T47D (cell line): ENCODE measurements at regions not wholly inside any gene's neighbourhood (a gene's known extent, or its start where the extent isn't known, plus 50 kb on each side); places are given as distances from the start of the nearest gene placed in this dataset.
"Not testable (repeated sequence)": the region's sequence is repeated elsewhere in the genome, so short reads cannot be mapped to it uniquely, and the experiment has no call there.

Experiments
- DNase-seq, 2 experiments: peaks; one replicate each; pipeline versions ENCODE4 v3.0.0 to v3.0.0-alpha.2; 2011 to 2012; ENCODE audit warnings: low read depth in 1 of 2, low spot score in 1 of 2
- in situ Hi-C: cut with HindIII; loops from 2 replicates; pipeline ENCODE4 v1.10.0; 2016; ENCODE audit warnings: low sequenced_read_pairs, low pct_unique_long_range_greater_than_20kb

DNA sequence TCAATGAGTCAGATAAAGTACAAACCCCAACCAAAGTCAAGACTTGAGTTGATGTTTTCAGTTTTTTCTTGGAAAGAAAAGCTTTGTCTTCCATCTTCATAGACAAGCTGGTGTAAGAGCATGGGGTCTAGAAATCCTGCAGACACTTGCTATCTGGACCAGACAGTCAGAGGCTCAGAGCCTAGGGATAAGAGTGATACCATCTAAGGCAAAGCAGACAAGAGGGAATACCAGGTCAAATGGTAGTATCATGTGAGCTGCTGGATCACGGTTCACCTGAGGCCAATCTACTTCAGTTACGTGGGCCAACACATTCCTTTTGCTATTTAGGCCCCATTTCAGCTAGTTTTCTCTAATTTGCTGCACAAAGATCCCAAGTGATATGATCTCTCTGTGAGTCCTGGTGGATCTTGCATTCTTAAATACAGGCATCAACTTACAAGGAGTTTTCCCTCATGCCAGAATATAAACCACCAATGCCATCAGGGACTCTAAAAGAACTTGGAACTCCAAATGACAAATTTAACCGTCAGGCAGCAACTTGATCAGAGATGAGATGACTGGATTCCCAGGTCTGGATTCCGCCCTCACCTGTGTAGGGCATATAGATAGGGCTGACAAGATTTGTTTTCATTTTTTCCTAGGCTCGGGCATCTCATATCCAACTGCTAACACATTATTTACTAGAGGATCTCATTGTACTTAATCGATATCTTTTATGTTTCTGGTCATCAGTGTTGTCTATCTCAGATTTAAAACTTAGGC lies 101.4 kb downstream of the FOXD4L6 start:
- DNase-seq, in situ Hi-C loops: not testable (repeated sequence)

DNA sequence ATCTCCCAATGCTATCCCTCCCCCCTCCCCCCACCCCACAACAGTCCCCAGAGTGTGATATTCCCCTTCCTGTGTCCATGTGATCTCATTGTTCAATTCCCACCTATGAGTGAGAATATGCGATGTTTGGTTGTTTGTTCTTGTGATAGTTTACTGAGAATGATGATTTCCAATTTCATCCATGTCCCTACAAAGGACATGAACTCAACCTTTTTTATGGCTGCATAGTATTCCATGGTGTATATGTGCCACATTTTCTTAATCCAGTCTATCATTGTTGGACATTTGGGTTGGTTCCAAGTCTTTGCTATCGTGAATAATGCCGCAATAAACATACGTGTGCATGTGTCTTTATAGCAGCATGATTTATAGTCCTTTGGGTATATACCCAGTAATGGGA lies 106.1 kb downstream of the FOXD4L6 start:
- DNase-seq, in situ Hi-C loops: not testable (repeated sequence)

DNA sequence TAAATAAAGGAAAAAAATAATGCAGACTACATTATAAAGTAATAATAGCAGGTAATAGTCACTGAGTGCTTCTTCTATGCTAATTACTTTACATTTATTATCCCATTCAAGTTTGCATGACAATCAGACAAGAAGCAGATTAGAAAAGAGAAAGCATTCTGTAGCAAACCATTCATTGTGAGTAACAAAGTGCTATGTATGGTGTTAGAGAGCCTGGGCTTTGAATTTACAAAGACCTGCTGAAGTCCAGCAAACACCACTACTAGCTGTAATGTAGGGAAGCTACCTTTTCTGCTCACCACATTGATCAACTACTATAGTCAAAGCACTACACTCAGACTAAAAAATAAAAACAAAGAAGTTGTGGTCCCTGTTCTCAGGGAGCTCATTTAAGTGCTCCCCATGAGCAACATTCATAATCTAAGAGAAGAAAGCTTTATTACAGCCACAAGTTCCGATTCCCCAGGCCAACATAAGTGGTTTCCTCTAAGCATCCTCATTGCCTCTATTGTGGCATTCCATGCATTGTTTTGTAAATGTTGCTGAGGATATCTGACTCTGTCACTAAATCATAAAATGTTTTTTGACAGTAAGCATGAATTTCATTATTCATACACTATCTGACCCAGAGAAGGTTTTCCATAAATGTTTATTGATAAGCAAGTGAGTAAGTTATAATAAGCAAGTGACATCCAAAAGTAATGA lies 108.5 kb downstream of the FOXD4L6 start:
- in situ Hi-C loops = not testable (repeated sequence)

DNA sequence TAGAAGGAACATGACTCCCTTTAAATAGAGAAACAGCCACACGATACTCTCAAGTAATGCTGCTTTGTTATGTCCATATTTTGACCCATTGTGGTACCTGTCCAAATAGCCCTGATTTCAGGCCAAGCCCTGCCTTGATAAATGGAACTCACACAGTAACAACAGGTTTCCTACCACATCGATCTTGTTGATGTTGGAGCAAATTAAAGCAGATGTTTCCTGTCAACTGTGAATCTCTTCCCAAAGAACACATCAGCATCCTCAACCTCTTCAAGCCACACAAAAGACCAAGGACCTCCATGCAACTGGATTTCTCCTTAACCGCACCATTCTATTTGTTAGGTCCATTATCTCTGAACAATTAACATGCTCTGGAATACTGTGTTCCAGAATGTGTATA lies 109.5 kb downstream of the FOXD4L6 start:
- DNase-seq, in situ Hi-C loops: not testable (repeated sequence)

More for the DNA sequence above, 108.5 kb downstream of the FOXD4L6 start:
- not testable (repeated sequence) for DNase-seq

DNA sequence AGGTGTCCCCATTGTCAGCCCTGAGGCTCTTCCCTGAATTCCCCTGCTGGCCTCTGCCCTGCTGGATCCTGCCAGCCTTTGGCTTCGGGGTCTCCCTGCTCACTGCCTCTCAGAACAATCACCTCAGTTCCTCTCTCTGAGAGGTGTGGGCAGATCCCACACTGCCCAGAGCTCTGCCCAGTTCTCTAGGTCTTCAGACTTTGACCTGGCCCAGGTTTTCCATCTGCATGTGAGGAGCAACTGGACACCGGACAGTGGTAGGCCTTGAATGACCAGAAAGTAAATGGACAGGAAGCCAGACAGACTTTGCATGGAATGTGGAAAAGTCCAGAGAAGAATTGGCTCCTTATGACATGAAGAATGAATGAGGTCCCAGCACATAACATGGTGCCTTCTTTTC lies 111.8 kb downstream of the FOXD4L6 start:
- DNase-seq, in situ Hi-C loops: not testable (repeated sequence)

DNA sequence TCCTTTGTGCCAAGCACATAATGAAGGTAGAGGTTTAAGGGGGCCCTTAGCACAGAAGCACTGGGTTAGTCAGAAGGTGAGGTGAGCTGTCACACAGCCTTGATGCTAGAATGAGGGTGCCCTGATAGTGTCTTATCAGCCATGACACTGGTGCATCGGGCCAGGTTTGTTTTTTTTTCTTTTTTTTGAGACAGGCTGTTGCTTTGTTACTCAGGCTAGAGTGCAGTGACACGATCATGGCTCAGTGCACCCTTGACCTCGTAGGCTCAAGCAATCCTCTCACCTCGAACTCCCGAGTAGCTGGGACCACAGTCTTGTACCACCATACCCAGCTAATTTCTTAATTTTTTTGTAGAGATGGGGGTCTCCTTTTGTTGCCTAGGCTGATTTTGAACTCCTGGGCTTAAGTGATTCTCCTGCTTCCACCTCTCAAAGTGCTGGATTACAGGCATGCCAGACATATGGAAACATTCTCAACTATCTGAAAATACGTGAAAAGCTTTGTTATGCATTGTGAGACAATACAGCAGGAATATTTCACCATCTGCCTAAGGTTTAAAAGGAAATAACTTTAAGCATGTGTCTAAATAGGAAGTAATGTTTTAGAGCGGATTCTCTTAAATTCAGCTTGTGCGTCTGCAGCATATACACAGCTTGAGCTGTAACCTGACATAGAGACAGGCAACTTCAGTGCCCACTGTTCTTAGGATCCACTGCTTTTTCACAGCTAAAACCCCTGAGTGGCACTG lies 128.4 kb downstream of the FOXD4L6 start:
- in situ Hi-C loops = not testable (repeated sequence)

DNA sequence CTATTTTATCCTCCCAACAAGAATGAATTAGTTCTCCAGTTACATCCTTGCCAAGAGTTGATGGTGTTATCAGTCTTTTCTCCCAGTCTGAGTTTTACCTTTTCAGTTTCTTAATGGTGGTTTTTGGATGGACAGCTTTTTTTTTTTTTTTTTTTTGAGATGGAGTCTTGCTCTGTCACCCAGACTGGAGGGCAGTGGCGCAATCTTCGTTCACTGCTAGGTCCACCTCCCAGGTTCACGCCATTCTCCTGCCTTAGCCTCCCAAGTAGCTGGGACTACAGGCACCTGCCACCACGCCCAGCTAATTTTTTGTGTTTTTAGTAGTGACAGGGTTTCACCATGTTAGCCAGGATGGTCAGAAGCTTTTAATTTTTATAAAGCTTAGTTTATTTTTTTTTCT lies 133.0 kb downstream of the FOXD4L6 start:
- DNase-seq, in situ Hi-C loops: not testable (repeated sequence)

More for the DNA sequence above, 128.4 kb downstream of the FOXD4L6 start:
- not testable (repeated sequence) for DNase-seq

DNA sequence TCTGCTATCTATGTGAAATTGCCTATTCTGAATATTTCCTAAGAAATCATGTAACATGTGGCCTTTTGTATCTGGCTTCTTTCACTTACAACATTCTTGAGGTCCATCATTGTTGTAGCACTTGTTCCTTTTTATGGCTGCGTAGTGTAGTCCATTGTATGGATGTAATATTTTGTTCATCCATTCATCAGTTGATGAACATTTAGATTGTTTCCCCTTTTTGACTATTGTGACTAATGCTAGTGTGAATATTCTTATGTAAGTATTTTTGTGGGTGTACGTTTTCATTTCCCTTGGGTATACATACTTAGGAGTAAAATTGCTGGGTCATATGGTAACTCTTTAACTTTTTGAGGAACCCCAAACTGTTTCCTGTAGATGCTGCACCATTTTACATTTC lies 134.6 kb downstream of the FOXD4L6 start:
- in situ Hi-C loops, DNase-seq: not testable (repeated sequence)

DNA sequence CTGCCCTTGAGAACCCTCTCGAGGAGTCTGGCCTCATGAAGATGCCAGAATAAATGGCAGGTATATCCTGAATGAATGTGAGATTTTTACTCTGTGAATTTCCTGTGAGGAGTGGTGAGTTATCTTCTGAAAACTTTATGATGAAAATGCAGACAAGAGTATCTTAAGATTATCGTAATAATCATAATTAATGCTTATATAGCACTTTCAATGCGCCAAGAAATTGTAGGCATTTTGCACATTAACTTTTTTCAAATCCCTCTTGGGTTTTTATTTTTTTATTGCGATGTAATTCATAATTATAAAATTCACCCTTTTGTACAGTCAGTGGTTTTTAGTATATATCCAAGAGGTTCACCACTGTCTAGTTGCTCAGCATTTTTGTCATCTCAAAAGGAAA lies 135.1 kb downstream of the FOXD4L6 start:
- DNase-seq, in situ Hi-C loops: not testable (repeated sequence)

DNA sequence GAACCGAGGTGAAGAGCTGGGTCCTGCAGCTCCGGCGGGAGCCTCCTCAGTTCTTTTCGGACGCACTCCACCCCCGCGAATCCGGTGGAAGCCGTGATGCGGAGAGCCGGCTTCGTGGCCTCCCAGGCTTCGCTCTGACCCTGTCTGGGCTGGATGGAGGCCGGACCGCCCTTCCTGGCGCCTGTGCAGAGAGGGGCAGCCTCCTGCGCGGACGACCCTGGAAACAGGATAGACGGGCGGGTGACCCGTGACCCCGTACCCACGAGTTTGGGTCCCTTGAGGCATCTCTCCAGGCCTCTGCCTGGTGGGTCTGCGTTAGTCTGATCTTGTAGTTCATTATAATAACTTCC lies 136.0 kb downstream of the FOXD4L6 start:
- in situ Hi-C loops, DNase-seq: not testable (repeated sequence)

DNA sequence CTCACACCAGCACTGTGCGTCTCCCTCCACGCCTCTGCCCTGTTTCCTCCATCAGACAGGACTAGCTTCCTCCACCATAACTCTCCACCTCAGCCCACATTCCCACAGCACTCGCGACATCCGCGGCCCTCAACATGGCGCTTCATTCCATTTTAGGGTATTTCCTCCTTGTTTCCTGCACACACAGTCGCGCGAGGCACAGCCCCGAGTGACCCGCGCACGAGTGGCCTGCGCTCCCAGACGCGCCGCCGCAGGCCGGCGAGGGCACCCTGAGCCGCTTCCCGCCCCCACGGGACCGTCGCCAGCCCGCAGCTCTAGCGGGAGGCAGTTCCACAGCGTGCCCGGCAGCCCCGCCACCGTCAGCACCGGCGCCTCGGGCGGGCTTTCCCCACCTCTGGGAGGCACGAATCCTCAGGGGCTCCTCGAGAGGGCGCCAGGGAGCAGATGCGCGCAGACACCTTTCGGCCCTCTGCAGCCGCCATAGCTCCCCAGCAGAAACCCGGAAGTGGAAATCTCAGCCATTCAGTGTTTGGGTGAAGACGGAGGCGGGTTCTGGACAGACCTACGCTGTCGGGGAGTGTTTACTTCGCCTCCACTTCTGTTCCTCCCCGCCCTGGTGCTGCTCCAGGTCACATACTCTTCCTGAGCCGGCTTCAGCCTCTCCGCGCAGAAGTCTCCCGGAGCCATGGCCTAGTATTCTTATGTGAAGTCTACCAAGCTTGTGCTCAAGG lies 136.6 kb downstream of the FOXD4L6 start:
- in situ Hi-C loops = not testable (repeated sequence)
- peak; percentile 61 to 97 for DNase-seq

DNA sequence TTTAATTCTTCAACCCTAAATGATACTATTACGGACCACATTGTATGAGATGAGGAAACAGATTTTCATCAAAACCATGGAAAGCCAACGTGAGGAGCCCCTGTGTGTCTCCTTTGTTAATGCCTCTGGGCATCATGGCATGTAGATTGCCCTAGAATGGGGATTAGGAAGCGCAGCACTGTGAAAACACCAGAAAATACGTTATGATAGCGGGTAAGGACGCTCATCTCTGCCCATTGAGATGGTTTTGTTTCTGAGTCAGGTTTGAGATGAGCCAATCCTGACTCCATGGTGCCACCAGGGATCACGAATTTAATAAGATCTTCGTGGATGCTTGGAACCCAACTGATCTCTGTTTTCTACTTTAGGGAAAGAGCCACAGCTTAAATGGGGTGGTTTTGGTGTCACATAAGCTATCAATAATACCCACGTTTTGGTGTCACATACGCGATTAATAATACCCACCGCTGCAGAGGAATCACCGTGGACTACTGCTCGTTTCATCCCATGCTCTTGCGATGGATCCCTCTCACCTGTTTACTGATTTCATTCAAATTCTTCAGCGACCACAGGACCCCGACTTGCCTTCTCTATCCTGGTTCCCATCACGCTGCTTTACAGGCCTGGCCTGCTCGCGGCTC lies 137.3 kb downstream of the FOXD4L6 start:
- in situ Hi-C loops, DNase-seq: not testable (repeated sequence)

DNA sequence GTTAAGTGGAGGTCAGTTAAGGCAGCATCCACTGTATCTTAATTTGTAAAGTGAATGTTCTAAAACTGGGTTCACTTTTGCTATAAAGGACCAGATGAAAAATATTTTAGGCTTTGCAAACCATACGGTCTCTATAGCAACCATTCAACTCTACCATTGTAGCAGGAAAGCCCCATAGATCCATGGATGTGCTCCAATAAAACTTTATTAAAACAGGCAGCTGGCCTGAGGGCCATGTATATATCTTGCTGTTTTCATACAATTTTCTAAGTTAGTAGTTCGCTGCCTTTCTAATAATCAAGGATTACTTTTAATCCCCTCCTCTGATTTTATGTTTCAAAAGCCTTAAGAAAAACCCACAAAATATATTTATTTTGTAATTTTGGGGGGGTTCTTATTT lies 142.1 kb downstream of the FOXD4L6 start:
- DNase-seq, in situ Hi-C loops: not testable (repeated sequence)

DNA sequence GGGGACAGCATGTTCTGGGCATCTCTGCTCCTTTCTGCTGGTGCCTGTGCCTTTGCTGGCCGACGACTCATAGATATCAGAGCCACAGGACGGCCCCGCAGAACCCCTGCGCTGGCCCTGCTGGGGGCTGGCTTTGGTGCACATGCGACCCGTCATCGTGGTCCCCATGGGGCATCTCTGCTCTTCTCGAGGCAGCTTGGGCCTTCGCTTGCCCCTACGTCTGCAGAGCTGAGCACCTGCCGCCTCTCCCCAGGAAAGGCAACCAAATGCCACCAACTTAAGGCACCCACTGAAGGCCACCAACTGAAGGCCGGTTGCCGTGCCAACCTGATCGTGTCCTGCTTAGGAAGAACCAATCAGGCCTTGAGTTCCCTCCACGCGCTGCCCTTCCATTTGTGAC lies 153.1 kb downstream of the FOXD4L6 start:
- in situ Hi-C loops, DNase-seq: not testable (repeated sequence)

DNA sequence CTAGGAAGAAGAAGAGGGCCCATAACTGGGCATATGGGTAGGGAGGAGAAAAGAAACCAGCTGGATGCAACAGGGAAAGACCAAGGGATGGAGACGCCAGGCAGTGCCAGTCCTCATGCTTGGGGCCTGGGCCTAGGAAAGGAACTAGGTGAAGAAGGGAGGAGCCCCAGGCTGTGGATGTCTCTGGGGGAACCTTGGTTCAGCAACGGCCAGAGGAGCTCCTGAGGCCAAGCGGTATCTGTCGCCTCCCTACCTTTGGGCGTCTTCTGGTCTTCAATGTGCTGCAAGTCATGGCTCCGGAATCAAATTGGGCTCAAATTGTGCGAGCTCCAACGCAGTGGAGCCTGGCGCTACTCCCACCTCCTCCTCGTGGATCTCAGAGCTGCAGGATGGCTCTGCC lies 153.6 kb downstream of the FOXD4L6 start:
- not testable (repeated sequence) for DNase-seq

DNA sequence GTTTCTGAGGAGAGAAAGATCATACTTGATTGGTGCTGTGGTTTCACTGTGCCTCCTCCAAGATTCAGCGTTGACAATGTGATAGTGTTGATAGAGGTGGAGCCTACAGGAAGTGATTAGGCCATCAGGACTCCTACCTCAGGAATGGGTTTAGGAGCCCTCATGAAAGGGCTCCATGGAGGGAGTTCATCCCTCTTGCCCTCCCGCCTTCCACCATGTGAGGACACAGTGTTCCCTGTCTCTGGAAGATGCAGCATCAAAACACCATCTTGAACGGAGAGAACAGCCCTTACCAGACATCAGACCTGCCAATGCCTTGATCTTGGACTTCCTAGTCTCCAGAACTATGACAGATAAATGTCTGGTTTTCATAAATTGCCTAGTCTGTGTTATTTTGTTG lies 156.7 kb downstream of the FOXD4L6 start:
- DNase-seq, in situ Hi-C loops: not testable (repeated sequence)

More for the DNA sequence above, 153.6 kb downstream of the FOXD4L6 start:
- in situ Hi-C loops = not testable (repeated sequence)

DNA sequence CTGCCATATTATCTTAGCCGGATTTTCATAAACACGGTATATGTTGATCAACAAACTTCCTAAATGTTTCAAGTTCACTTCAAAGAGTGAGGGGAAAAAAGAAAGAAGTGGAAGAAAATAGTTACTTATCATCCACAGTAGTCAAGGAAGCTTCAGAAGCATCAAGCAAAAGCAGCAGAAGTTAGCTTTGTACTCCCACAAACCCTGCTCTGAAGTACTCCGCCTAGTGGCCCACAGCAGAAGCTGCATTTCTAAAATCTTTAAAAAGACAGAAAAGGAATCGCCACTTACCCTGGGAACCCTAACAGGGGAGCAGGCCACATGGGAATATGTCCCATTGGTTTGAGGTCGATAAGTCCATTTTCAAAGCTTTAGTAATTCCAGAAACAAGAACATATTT lies 158.1 kb downstream of the FOXD4L6 start:
- in situ Hi-C loops, DNase-seq: not testable (repeated sequence)
